ENCODE measurements at regions not wholly inside any gene's neighbourhood (a gene's known extent, or its start where the extent isn't known, plus 50 kb on each side); places are given as distances from the start of the nearest gene placed in this dataset.
"Not testable (repeated sequence)": the region's sequence is repeated elsewhere in the genome, so short reads cannot be mapped to it uniquely, and the experiment has no call there.

- intact Hi-C loops (cut with DNase I, micrococcal nuclease): no loop called here
- ATAC-seq: peak; percentile 87
- no peak for DNase-seq
These were observed 113.7 kb upstream of the KITLG start for GRCh38 chr12:88693837-88694445.

- ATAC-seq (no peak), DNase-seq (no peak)
- intact Hi-C loops (cut with DNase I, micrococcal nuclease): no loop called here
These were observed 111.5 kb upstream of the KITLG start for GRCh38 chr12:88691811-88692210.

- DNase-seq: peak; percentile 10 to 50
- intact Hi-C loops (cut with DNase I, micrococcal nuclease): no loop called here
- peak; percentile 96 for ATAC-seq
These were observed 104.3 kb upstream of the KITLG start for GRCh38 chr12:88684610-88685009.

GRCh38 chr12:88684170-88684569 is 103.9 kb upstream of the KITLG start:
- DNase-seq: no peak
- intact Hi-C loops (cut with DNase I, micrococcal nuclease): no loop called here
- ATAC-seq: peak; percentile 68

- DNase-seq (no peak), ATAC-seq (no peak)
- intact Hi-C loops (cut with DNase I, micrococcal nuclease): no loop called here
These were observed 103.4 kb upstream of the KITLG start for GRCh38 chr12:88683628-88684027.

GRCh38 chr12:88681271-88681670 is 101.0 kb upstream of the KITLG start:
- intact Hi-C loops (cut with DNase I, micrococcal nuclease): no loop called here
- no peak for DNase-seq
- no peak for ATAC-seq

- no peak for DNase-seq
- no peak for ATAC-seq
- intact Hi-C loops (cut with DNase I, micrococcal nuclease): no loop called here
These were observed 97.2 kb upstream of the KITLG start for GRCh38 chr12:88677464-88677863.

GRCh38 chr12:88667615-88668014 is 87.3 kb upstream of the KITLG start:
- DNase-seq; ATAC-seq; intact Hi-C loops (cut with DNase I, micrococcal nuclease): not testable (repeated sequence)

- no peak for DNase-seq
- intact Hi-C loops (cut with DNase I, micrococcal nuclease): no loop called here
These were observed 84.8 kb upstream of the KITLG start for GRCh38 chr12:88665071-88665470.

GRCh38 chr12:88662961-88663360 is 82.7 kb upstream of the KITLG start:
- no peak for DNase-seq
- intact Hi-C loops (cut with DNase I, micrococcal nuclease): no loop called here
- ATAC-seq: no peak

More at GRCh38 chr12:88665071-88665470, 84.8 kb upstream of the KITLG start:
- no peak for ATAC-seq

- intact Hi-C loops (cut with DNase I, micrococcal nuclease): no loop called here
- no peak for ATAC-seq
- DNase-seq: no peak
These were observed 81.8 kb upstream of the KITLG start for GRCh38 chr12:88662093-88662492.

- intact Hi-C loops (cut with DNase I, micrococcal nuclease): no loop called here
- peak; percentile 74 for ATAC-seq
- no peak for DNase-seq
These were observed 77.7 kb upstream of the KITLG start for GRCh38 chr12:88658009-88658408.

GRCh38 chr12:88650715-88651114 is 70.4 kb upstream of the KITLG start:
- intact Hi-C loops (cut with DNase I, micrococcal nuclease): no loop called here
- ATAC-seq (no peak), DNase-seq (no peak)

GRCh38 chr12:88648625-88649024 is 68.4 kb upstream of the KITLG start:
- ATAC-seq: no peak
- intact Hi-C loops (cut with DNase I, micrococcal nuclease): no loop called here

GRCh38 chr12:88646824-88647223 is 66.6 kb upstream of the KITLG start:
- DNase-seq (no peak), ATAC-seq (no peak)
- intact Hi-C loops (cut with DNase I, micrococcal nuclease): no loop called here

More at GRCh38 chr12:88648625-88649024, 68.4 kb upstream of the KITLG start:
- no peak for DNase-seq

GRCh38 chr12:88645816-88646215 is 65.5 kb upstream of the KITLG start:
- intact Hi-C loops (cut with DNase I, micrococcal nuclease): no loop called here
- ATAC-seq (no peak), DNase-seq (no peak)

GRCh38 chr12:88644946-88645702 is 64.9 kb upstream of the KITLG start:
- no peak for ATAC-seq
- no peak for DNase-seq
- intact Hi-C loops (cut with DNase I, micrococcal nuclease): no loop called here

GRCh38 chr12:88643685-88644084 is 63.4 kb upstream of the KITLG start:
- ATAC-seq (no peak), DNase-seq (no peak)
- intact Hi-C loops (cut with DNase I, micrococcal nuclease): no loop called here

- intact Hi-C loops (cut with DNase I, micrococcal nuclease): no loop called here
- ATAC-seq: no peak
- no peak for DNase-seq
These were observed 62.6 kb upstream of the KITLG start for GRCh38 chr12:88642675-88643431.

All from left colon (tissue), 2 donors.